Activated T-helper 9 cell treated with anti-CD3 and anti-CD28 coated beads, Interleukin-2, amount 50 U/mL, for 16 hours (primary cell): ENCODE measurements at regions not wholly inside any gene's neighbourhood (a gene's known extent, or its start where the extent isn't known, plus 50 kb on each side); places are given as distances from the start of the nearest gene placed in this dataset.

Source experiments
- DNase-seq: peaks from one replicate; pipeline ENCODE4 v3.0.0-alpha.2; 2020; ENCODE audit warnings: low read depth

DNA sequence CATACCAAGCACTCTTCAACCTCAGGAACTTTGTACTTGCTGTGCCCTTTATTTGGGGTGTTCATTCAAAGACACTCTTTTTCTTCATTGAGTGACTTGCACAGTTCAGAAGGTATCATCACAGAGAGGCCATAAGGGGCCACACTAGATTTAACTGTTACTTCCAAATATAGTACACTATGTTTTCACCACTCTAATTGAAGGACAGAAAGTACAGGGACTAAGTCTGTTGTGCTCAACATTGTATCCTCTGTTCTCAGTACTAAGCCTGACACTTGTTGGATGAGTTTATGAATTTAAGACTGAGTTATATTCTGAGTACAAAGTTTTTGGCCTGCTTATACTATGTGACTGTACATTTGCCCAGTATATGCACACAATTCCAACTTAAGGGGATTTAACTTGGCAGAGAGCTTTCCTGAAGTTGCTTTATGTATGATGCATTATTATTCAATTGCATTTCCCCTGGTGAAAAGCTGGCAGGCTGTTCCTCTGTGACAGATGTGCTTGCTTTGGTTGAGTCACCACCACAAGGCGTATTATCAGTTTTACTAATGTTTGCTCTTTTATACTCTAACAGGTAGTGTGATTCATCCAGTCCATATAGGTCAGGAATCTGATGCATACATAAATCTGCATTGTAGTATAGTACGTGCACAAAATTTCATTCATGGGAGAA lies 714.8 kb downstream of the TLR4 start:
- no peak for DNase-seq

DNA sequence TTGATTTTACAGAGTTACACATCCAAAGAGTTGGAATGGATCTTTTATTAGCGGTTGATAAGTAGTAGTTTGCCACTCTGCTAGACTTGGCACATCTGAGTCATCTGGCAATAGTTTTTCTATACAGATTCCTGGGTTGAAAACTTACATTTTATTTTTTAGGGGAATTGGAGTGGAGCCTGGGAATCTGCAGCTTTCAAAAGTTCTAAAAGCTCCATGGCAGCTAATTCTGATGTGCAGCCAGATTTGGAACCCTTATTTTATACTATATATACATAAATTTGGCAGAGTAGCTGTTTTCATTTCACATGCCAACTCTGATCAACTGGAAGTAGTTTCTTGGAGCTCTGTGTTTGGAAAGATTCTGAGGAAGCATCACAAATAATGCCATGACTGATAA lies 715.5 kb downstream of the TLR4 start:
- no peak for DNase-seq

DNA sequence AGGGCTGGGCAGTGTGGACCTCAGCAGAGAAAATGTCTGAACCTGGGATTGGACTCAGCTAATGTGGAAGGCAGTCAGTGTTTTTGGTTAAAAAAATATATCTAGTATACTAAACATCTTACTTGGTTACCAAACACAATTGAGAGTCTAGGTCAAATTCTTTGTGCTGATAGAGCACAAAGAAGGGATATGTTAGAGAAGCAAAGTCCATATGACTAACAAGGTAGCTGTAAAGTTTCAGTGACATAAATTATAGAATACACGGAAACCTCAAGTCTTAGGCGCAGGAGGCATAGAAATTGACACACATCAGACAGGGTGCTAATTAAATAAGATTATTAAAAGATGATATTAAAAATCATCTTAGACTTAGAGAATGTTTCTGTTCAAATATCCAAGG lies 718.3 kb downstream of the TLR4 start:
- no peak for DNase-seq

GRCh38 chr9:118423021-118423420 lies 718.8 kb downstream of the TLR4 start:
- DNase-seq: no peak

DNA sequence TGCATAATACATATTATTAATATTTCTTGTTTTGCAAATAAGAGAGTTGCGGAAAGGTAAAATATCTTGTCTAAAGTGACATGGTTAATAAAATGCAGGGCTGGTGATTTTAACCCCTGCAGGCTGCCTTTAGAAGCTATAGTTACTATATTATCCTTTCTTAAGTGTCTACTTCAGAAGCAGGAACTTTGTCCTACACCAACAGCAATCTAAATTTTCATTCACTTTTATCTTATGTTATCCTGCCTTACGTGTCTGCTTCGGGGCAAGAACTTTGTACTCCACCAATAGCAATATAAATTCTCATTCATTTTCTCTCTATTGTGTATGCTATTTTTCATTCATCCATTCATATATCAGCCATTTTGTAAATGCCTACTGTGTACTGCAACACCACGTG lies 719.5 kb downstream of the TLR4 start:
- DNase-seq: no peak

GRCh38 chr9:118426772-118427171 lies 722.6 kb downstream of the TLR4 start:
- no peak for DNase-seq

GRCh38 chr9:118438810-118439209 lies 734.6 kb downstream of the TLR4 start:
- no peak for DNase-seq

DNA sequence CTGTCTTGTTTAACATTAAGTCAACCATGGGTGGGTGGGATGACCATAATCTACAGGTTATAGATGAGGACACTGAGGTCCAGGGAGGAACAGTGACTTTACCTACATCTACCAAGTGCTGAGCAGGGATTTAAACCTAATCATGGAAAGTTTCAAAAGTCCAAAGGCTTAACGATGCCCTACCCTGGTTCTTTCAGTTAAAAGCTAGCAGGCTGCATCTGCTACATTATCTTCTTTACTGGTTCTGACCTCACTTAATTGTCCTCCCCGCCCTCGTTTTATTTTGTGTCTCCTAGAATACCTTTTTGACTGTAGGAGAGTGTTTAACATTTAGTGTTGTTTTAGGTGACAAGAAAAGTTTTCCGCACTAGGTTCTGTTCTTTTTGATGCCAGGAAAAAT lies 735.2 kb downstream of the TLR4 start:
- no peak for DNase-seq

DNA sequence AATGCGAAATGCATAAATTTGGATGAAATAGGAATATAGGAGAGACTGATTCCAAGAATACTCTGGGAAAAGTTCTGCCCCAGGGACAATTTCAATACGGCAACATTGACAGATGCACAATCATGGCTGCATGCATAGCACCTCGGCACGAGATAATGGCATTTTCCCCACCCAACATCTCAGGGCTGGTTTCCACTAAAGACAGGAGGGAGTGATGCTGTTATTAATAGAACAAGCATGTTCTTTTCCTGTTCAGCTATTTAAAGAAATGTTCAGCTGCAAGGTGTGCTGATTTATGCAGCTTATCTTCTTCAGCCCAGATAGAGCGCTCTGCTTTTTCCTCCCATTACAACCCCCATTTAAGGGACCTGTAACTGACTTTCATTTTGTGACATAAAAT lies 740.2 kb downstream of the TLR4 start:
- DNase-seq: no peak

GRCh38 chr9:118446943-118447639 lies 742.9 kb downstream of the TLR4 start:
- DNase-seq: no peak

GRCh38 chr9:118449554-118449953 lies 745.4 kb downstream of the TLR4 start:
- no peak for DNase-seq

DNA sequence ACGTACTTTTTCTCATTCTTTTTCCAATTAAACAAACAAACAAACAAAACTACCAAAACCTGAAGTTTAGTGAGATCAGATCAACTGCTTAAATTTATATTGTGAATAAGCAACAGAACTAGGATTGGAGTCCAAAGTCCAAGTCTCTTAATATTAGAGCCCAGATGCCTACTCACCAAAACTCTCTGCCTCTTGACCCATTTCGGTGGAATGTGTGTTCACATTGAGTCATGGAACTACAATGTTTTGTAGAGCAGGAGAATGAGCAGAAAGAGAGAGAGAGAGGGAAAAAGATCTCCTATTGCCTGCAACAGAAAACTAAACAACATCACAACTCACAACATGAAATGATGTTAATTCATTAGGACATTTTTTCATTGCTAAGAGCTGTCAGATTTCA lies 751.1 kb downstream of the TLR4 start:
- no peak for DNase-seq

- DNase-seq: no peak
Measured at GRCh38 chr9:118455788-118456187, 751.6 kb downstream of the TLR4 start.

GRCh38 chr9:118457171-118458000 lies 753.2 kb downstream of the TLR4 start:
- DNase-seq: no peak

GRCh38 chr9:118459913-118460312 lies 755.7 kb downstream of the TLR4 start:
- DNase-seq: no peak

DNA sequence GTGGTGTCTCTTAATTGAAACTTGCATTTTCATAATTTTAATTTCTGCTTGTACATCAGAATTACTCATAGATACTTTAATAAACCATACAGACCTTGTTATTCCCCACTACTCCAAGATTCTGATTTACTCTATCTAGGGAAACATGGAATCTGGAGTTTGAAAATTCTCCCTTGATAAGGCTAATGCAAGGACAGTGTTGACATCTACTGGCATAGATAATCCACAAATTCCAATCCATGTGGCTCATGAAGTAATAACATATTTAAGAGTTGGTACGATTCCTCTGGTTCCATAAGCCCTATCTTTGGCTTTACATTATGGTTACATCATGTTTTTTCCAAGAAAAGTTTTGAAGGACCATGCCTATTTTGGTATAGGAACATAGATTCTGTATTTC lies 759.2 kb downstream of the TLR4 start:
- no peak for DNase-seq

- DNase-seq: no peak
Measured at GRCh38 chr9:118473521-118473920, 769.3 kb downstream of the TLR4 start.

DNA sequence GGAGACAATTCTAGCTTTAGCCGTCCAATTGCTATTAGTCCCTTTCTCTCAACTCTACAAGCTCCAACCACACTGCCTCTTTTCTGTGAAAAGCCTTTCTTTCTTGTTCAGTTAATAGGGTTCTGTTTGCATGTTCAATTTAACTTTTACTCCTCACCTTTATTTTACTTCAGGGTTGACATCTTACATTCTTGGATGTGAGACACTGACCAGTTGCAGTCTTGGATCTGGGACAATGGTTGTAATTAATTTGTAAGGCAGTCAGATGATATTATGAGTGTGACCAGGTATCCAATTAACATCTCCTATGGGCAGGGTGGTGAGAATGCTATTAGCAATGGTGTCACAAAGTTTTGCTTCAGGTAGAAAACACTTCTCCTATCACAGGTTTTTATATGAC lies 774.5 kb downstream of the TLR4 start:
- no peak for DNase-seq

GRCh38 chr9:118482306-118482705 lies 778.1 kb downstream of the TLR4 start:
- no peak for DNase-seq

GRCh38 chr9:118483677-118484076 lies 779.5 kb downstream of the TLR4 start:
- no peak for DNase-seq

GRCh38 chr9:118503236-118503635 lies 799.0 kb downstream of the TLR4 start:
- no peak for DNase-seq

- DNase-seq: no peak
Measured at GRCh38 chr9:118510711-118511110, 806.5 kb downstream of the TLR4 start.

- no peak for DNase-seq
Measured at GRCh38 chr9:118515947-118516346, 811.7 kb downstream of the TLR4 start.
